ENCODE measurements at regions not wholly inside any gene's neighbourhood (a gene's known extent, or its start where the extent isn't known, plus 50 kb on each side); places are given as distances from the start of the nearest gene placed in this dataset.

DNA sequence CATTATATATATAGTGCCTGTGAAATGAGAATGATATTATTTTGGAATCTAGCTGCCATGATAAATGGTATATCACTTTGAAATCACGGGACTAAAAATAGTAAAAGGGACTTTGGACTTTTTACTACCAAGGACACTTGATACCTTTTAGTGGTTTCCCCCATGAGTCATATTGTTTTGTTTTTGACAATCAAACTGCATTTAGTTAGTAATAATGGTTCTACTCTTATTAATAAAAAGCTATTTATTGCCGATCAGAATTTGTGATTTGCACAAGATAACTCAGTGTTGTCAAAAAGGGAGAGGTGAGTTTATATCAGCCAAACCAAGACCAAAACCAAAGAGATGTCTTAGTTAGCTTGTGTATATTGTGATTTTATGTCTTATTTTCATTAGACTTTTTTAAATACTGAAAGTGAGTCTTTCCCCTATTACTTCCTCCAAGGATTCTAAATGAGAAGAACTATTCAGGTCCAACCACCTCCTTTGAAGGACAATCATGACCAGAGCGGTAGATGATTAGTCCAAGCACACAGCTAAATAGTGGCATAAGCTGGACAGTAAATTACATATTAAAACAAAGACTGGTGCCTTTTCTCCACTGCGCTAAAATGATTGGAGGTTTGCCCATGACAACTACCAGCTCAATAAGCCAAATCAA, 281.7 kb upstream of the ESRRG start:
- no peak for TF ChIP-seq CTCF (IDR thresholded peaks at IDR 0.05; ENCODE audit: low read depth, low read length, poor library complexity, severe bottlenecking)
- no peak overlapping the region for H3K4me3 ChIP-seq (ENCODE audit: low read length)
- H3K9me3 ChIP-seq (ENCODE audit: control insufficient read depth, insufficient read depth, low read length), result no peaks in the 10 kb centered on the region
- H3K4me2 ChIP-seq (ENCODE audit: low read length), result no peak overlapping the region
- H4K20me1 ChIP-seq (ENCODE audit: control insufficient read depth, insufficient read depth, low read depth, low read length), result no peaks in the 10 kb centered on the region
- H3K4me1 ChIP-seq (ENCODE audit: control insufficient read depth, low read length), result no peaks in the 10 kb centered on the region
- no peaks in the 10 kb centered on the region for H3F3A ChIP-seq (ENCODE audit: control insufficient read depth, insufficient read depth)
- no peaks in the 10 kb centered on the region for H3K36me3 ChIP-seq (ENCODE audit: control insufficient read depth, low read length)
- H3K27me3 ChIP-seq (ENCODE audit: control insufficient read depth, low read length), result no peaks in the 10 kb centered on the region
- H3K9me2 ChIP-seq (replicated peaks; ENCODE audit: control insufficient read depth, low read length), result no peaks in the 10 kb centered on the region; the same call in 1 of the 2 replicates
- no peak overlapping the region for H3K27ac ChIP-seq (ENCODE audit: low read depth, low read length)
- H3K79me2 ChIP-seq (ENCODE audit: control insufficient read depth, low read length), result no peaks in the 10 kb centered on the region

DNA sequence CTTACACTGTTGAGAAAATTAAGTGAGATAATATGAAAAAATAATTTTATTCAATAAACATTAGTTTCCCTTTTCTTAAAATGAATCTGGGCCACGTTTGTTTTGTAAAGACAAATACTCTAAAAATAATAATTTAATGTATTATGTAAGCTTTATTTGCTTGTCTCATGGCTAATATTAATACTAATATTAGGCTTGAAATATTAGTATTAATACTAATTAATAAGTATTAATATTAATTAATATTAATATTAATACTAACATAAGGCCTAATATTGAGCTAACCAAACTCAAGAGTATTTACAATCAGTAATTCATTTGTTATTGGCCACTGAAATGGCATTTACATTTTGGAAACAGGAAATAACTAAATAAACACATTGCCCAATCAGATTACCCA, 280.1 kb upstream of the ESRRG start:
- Histone ChIP-seq H3K4me2 (ENCODE audit: low read length) (no peak overlapping the region), H3K4me1 (ENCODE audit: control insufficient read depth, low read length) (no peaks in the 10 kb centered on the region), H3F3A (ENCODE audit: control insufficient read depth, insufficient read depth) (no peaks in the 10 kb centered on the region), H3K4me3 (ENCODE audit: low read length) (no peak overlapping the region), H3K36me3 (ENCODE audit: control insufficient read depth, low read length) (no peaks in the 10 kb centered on the region), H4K20me1 (ENCODE audit: control insufficient read depth, insufficient read depth, low read depth, low read length) (no peaks in the 10 kb centered on the region), H3K9me3 (ENCODE audit: control insufficient read depth, insufficient read depth, low read length) (no peaks in the 10 kb centered on the region), H3K79me2 (ENCODE audit: control insufficient read depth, low read length) (no peaks in the 10 kb centered on the region), H3K27me3 (ENCODE audit: control insufficient read depth, low read length) (no peaks in the 10 kb centered on the region), H3K27ac (ENCODE audit: low read depth, low read length) (no peak overlapping the region), H3K9me2 (replicated peaks; ENCODE audit: control insufficient read depth, low read length) (no peaks in the 10 kb centered on the region; the same call in 1 of the 2 replicates)
- no peak for TF ChIP-seq EZH2phosphoT487 (IDR thresholded peaks at IDR 0.05; ENCODE audit: borderline replicate concordance, low read length)
- no peak for TF ChIP-seq CTCF (IDR thresholded peaks at IDR 0.05; ENCODE audit: low read depth, low read length, poor library complexity, severe bottlenecking)

- H3K79me2 ChIP-seq (ENCODE audit: control insufficient read depth, low read length), result no peaks in the 10 kb centered on the region
- H3K27me3 ChIP-seq (ENCODE audit: control insufficient read depth, low read length), result no peaks in the 10 kb centered on the region
- no peaks in the 10 kb centered on the region for H3K4me1 ChIP-seq (ENCODE audit: control insufficient read depth, low read length)
- no peaks in the 10 kb centered on the region for H3K9me2 ChIP-seq (replicated peaks; ENCODE audit: control insufficient read depth, low read length)
- no peaks in the 10 kb centered on the region for H4K20me1 ChIP-seq (ENCODE audit: control insufficient read depth, insufficient read depth, low read depth, low read length)
- H3K36me3 ChIP-seq (ENCODE audit: control insufficient read depth, low read length), result no peaks in the 10 kb centered on the region
- H3K4me2 ChIP-seq (ENCODE audit: low read length), result no peak overlapping the region
- no peaks in the 10 kb centered on the region for H3F3A ChIP-seq (ENCODE audit: control insufficient read depth, insufficient read depth)
- no peak overlapping the region for H3K4me3 ChIP-seq (ENCODE audit: low read length)
- no peaks in the 10 kb centered on the region for H3K9me3 ChIP-seq (ENCODE audit: control insufficient read depth, insufficient read depth, low read length)
- TF ChIP-seq EZH2phosphoT487 (IDR thresholded peaks at IDR 0.05; ENCODE audit: borderline replicate concordance, low read length) (no peak), CTCF (IDR thresholded peaks at IDR 0.05; ENCODE audit: low read depth, low read length, poor library complexity, severe bottlenecking) (no peak)
- H3K27ac ChIP-seq (ENCODE audit: low read depth, low read length), result no peak overlapping the region
Measured at GRCh38 chr1:216997831-216998230, 274.6 kb upstream of the ESRRG start.

All from DOHH2 (cell line).